ENCODE measurements at regions not wholly inside any gene's neighbourhood (a gene's known extent, or its start where the extent isn't known, plus 50 kb on each side); places are given as distances from the start of the nearest gene placed in this dataset.
"Not testable (repeated sequence)": the region's sequence is repeated elsewhere in the genome, so short reads cannot be mapped to it uniquely, and the experiment has no call there.

- no peak for DNase-seq (ENCODE audit: low read depth)
Observed at GRCh38 chr16:58963479-58963878, 229.4 kb upstream of the GOT2 start.

DNA sequence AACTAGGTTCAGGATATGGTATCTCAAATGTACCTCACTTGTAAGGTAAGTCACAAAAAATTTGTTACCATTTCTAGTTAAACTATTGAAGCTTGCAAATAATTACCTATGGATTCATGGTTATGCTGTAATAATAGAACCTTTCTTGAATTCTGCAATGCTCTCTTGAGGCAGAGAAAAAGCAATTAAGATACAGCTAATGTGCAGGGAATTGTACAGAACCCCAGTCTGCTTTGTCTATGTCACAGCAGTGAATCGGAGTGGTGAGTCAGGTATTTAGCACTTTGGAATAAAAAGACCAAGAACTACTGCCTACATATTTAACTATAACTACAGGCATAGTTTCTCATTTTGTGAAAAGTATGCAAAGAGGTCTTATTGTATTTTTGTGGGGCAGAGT, 228.7 kb upstream of the GOT2 start:
- DNase-seq (ENCODE audit: low read depth): no peak

GRCh38 chr16:58960484-58960883, 226.4 kb upstream of the GOT2 start:
- no peak for DNase-seq (ENCODE audit: low read depth)

GRCh38 chr16:58960034-58960433, 225.9 kb upstream of the GOT2 start:
- no peak for DNase-seq (ENCODE audit: low read depth)

DNA sequence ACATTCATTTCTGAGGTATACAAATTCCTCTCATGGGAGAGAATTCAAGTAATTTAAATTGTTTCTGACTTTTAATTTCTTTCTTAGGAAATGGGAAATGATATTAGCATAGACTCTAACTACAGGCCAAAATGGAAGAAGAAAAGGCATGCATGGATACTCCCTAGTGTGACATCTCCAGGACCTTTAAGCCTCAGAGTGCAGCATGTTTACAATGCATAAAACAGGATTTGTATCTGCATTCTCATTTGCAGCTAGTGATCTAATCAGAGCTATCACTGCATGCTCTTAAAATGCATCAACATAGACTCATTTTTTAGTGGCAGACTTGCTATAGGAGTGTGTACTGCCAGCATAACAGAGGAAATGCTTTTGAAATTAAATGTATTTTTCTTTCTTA, 224.6 kb upstream of the GOT2 start:
- no peak for DNase-seq (ENCODE audit: low read depth)

GRCh38 chr16:58948244-58948643, 214.1 kb upstream of the GOT2 start:
- no peak for DNase-seq (ENCODE audit: low read depth)

- DNase-seq (ENCODE audit: low read depth): no peak
Observed at GRCh38 chr16:58940609-58941008, 206.5 kb upstream of the GOT2 start.

- no peak for DNase-seq (ENCODE audit: low read depth)
Observed at GRCh38 chr16:58938811-58939210, 204.7 kb upstream of the GOT2 start.

DNA sequence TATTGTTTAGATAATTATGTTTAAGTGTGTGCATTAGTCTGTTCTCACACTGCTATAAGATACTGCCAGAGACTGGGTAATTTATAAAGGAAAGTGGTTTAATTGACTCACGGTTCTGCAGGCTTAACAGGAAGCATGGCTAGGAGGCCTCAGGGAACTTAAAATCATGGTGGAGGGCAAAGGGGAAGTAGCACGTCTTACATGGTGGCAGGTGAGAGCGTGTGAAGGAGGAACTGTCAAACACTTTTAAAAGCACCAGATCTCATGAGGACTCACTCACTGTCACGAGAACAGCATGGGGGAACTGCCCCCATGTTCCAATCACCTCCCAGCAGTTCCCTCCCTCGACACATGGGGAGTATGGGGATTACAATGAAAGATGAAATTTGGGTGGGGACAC, 203.5 kb upstream of the GOT2 start:
- DNase-seq (ENCODE audit: low read depth): peak; percentile 21

DNA sequence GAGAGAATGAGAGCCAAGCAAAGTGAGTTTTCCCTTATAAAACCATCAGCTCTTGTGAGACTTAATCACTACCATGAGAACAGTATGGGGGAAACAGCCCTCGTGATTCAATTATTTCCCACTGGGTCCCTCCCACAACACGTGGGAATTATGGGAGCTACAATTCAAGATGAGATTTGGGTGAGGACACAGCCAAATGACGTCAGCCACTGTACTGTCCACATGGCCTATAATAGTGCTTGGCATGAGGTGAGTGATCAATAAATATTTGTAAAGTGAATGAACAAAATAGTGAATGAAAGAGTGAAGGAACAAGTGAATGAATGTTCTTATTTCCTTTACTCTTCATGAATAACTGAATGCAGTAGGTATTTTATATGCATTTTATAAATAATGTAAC, 199.1 kb upstream of the GOT2 start:
- DNase-seq (ENCODE audit: low read depth): no peak

GRCh38 chr16:58931436-58931835, 197.3 kb upstream of the GOT2 start:
- DNase-seq (ENCODE audit: low read depth): no peak

DNA sequence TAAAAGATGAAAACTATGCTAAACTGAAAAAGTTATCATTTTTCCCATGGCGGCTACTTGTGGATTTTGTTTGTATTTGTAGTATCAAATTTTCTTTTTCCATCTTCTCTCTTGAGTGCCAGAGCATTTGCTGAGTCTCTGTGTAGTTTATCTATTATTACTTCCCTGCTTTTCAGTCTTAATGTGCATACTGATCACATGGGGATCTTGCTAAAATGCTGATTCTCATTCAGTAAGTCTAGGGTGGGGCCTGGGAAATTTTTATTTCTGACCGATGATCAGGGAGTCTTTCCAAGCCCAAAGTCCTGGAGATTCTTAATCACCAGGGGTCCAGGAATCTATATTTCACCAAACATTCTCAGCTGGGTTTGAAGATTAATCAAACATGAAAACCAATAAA, 189.0 kb upstream of the GOT2 start:
- DNase-seq (ENCODE audit: low read depth): no peak

DNA sequence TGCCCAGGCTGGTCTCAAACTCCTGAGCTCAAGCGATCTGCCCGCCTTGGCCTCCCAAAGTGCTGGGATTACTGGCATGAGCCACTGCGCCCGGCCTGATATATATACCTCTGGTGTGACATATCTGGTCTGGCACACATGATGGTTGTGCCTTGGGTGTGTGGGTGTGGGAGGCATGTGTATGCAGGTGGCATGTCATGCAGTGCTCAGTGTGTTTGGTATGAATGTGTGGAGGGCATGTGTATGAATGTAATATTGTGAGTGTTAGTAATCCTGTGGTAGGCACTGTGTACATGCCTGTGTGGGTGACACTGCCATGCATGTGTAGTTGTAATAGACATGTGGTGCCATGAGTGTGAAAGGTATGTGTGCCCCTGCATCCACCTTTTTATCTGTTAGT, 179.3 kb upstream of the GOT2 start:
- no peak for DNase-seq (ENCODE audit: low read depth)

DNA sequence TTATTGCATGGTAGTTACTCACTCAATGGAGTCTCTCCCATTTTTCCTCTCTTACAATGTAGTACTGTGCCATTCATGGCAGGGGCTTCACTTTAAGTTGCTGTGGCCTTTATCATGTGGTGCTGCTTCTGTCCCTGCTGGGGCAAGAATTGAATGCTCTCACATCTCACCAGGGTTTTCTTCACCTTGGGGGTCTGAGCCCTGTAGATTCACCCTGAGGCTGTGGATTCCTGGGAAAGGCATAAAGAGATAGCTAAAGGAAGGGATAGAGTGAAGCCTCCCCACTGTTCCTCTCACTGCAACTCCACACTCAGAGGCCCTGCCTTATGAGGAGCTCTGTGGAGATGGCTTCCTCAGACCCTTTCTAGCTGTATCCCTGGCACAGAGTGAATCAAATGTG, 178.5 kb upstream of the GOT2 start:
- no peak for DNase-seq (ENCODE audit: low read depth)

DNA sequence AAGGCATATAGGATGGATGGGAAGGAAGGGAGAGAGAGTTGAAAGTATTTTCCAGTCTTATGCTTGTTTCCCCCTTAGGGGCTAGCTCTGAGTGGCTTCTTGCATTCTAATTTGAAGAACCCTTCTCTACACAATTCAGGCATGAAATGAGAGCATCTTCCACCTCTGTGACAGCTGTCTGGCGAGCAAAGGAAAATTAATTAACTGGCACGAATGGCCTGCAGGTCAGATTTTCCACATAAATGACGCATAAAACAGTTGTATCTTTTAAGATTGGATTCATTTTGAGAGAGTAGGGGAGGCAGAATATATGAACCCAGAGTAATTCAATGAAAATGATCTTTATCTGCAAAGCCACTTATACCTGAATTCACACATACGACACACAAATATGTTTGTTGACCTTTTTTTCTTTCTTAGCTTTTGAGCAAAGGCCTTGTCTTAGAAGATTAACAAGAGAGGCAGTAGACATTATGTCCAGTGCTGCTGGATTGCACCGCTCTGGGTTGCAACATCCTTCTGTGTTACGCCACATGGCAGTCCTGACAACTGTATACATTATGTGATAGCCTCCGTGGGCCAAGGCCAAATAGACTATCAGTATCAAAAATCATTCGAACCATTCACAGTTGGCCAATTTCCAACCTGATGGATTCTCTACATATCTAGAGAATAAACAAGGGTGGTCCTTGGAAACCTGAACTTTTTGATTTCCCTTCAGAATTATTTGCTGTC, 173.0 kb upstream of the GOT2 start:
- no peak for DNase-seq (ENCODE audit: low read depth)

DNA sequence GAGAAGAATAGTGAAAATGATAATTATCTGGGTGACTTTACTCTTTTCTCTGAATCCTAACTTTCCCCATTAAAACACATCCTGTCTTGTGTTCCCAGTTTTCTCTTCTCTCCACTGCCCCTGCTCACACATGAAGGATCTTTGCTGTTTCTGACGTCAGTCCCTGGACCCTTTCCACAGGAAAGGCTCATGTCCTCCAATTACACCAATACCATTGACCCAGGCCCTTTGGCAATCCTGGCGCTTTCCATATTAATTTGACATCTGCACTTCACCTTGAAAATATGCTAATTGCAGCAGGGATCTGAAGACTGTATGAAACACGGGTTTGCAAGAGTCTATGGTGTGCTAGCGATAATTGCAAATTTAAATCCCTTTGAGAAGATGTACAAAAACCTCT, 170.2 kb upstream of the GOT2 start:
- no peak for DNase-seq (ENCODE audit: low read depth)

GRCh38 chr16:58889516-58889915, 155.4 kb upstream of the GOT2 start:
- no peak for DNase-seq (ENCODE audit: low read depth)

- no peak for DNase-seq (ENCODE audit: low read depth)
Observed at GRCh38 chr16:58885528-58886170, 151.5 kb upstream of the GOT2 start.

DNA sequence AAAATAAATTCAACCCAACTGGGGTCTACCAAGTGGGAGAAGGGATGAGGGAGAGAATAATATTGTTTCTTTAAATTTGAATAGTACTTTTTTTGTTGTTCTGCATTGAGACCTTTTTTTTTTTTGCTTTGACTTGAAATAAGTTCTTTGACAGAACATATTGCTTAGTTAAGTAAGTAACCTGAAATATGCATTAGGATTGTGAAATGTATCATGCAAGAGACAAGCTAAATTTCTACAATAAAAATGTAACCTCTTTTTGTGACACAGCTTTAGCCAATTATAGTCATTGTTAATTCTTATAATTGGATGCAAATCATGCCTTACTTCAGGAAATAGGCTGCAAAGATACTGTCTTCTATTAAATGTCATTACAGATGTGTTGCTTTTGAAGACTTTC, 150.0 kb upstream of the GOT2 start:
- no peak for DNase-seq (ENCODE audit: low read depth)

- DNase-seq (ENCODE audit: low read depth): no peak
Observed at GRCh38 chr16:58883131-58883530, 149.0 kb upstream of the GOT2 start.

GRCh38 chr16:58882292-58882691, 148.2 kb upstream of the GOT2 start:
- no peak for DNase-seq (ENCODE audit: low read depth)

- DNase-seq (ENCODE audit: low read depth): not testable (repeated sequence)
Observed at GRCh38 chr16:58878641-58879040, 144.5 kb upstream of the GOT2 start.

GRCh38 chr16:58866935-58867334, 132.8 kb upstream of the GOT2 start:
- DNase-seq (ENCODE audit: low read depth): no peak

DNA sequence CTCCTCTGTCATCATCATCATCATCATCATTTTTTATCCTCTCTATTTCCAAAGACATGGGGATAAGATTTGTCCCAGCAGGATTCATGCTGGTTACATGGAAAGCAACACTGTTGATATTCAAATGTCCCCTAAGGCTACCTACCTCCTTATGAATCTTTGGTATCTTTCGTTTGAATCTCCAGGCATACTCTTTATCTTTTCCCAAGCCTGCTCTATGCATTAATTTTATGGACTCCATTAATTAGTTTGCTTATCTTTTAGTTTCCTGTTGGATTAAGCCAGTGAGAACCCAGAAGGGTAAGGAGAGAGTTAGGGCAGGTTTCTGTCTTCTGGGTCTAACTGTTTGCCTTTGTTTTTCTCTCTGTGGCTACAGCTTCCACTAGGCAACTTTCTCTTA, 129.6 kb upstream of the GOT2 start:
- no peak for DNase-seq (ENCODE audit: low read depth)
